ENCODE measurements at regions not wholly inside any gene's neighbourhood (a gene's known extent, or its start where the extent isn't known, plus 50 kb on each side); places are given as distances from the start of the nearest gene placed in this dataset.

DNA sequence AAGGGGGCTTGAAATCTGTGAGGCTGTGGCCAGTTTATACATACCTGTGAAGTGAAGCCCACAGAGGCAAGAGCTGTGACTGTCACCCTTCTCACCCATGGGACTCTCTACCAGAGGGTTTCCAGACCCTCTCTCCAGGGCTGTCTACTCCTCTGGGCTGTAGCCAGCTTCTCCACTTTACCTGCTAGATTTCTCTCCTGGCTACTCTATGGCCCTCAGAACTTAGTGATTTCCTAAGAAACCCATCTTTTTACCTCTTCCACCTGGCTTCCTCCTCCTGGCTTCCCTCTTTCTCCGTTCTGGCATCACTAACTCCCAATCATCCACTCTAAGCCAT lies 78.0 kb downstream of the SEC61B start:
- TF ChIP-seq, protein P1, sequence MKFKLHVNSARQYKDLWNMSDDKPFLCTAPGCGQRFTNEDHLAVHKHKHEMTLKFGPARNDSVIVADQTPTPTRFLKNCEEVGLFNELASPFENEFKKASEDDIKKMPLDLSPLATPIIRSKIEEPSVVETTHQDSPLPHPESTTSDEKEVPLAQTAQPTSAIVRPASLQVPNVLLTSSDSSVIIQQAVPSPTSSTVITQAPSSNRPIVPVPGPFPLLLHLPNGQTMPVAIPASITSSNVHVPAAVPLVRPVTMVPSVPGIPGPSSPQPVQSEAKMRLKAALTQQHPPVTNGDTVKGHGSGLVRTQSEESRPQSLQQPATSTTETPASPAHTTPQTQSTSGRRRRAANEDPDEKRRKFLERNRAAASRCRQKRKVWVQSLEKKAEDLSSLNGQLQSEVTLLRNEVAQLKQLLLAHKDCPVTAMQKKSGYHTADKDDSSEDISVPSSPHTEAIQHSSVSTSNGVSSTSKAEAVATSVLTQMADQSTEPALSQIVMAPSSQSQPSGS (CRISPR knock-in tag; IDR thresholded peaks at IDR 0.05; ENCODE audit: borderline replicate concordance, low read depth) = no peak
- TF ChIP-seq, protein P2, sequence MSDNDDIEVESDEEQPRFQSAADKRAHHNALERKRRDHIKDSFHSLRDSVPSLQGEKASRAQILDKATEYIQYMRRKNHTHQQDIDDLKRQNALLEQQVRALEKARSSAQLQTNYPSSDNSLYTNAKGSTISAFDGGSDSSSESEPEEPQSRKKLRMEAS (CRISPR knock-in tag; IDR thresholded peaks at IDR 0.05) = no peak
- TF ChIP-seq, protein P3, sequence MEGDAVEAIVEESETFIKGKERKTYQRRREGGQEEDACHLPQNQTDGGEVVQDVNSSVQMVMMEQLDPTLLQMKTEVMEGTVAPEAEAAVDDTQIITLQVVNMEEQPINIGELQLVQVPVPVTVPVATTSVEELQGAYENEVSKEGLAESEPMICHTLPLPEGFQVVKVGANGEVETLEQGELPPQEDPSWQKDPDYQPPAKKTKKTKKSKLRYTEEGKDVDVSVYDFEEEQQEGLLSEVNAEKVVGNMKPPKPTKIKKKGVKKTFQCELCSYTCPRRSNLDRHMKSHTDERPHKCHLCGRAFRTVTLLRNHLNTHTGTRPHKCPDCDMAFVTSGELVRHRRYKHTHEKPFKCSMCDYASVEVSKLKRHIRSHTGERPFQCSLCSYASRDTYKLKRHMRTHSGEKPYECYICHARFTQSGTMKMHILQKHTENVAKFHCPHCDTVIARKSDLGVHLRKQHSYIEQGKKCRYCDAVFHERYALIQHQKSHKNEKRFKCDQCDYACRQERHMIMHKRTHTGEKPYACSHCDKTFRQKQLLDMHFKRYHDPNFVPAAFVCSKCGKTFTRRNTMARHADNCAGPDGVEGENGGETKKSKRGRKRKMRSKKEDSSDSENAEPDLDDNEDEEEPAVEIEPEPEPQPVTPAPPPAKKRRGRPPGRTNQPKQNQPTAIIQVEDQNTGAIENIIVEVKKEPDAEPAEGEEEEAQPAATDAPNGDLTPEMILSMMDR (IDR thresholded peaks at IDR 0.05) = no peak
- no peak for TF ChIP-seq KAT7 (CRISPR knock-in tag; IDR thresholded peaks at IDR 0.05; ENCODE audit: borderline replicate concordance)
- TF ChIP-seq CREB1 (CRISPR knock-in tag; IDR thresholded peaks at IDR 0.05) = no peak
- TF ChIP-seq, protein P4, sequence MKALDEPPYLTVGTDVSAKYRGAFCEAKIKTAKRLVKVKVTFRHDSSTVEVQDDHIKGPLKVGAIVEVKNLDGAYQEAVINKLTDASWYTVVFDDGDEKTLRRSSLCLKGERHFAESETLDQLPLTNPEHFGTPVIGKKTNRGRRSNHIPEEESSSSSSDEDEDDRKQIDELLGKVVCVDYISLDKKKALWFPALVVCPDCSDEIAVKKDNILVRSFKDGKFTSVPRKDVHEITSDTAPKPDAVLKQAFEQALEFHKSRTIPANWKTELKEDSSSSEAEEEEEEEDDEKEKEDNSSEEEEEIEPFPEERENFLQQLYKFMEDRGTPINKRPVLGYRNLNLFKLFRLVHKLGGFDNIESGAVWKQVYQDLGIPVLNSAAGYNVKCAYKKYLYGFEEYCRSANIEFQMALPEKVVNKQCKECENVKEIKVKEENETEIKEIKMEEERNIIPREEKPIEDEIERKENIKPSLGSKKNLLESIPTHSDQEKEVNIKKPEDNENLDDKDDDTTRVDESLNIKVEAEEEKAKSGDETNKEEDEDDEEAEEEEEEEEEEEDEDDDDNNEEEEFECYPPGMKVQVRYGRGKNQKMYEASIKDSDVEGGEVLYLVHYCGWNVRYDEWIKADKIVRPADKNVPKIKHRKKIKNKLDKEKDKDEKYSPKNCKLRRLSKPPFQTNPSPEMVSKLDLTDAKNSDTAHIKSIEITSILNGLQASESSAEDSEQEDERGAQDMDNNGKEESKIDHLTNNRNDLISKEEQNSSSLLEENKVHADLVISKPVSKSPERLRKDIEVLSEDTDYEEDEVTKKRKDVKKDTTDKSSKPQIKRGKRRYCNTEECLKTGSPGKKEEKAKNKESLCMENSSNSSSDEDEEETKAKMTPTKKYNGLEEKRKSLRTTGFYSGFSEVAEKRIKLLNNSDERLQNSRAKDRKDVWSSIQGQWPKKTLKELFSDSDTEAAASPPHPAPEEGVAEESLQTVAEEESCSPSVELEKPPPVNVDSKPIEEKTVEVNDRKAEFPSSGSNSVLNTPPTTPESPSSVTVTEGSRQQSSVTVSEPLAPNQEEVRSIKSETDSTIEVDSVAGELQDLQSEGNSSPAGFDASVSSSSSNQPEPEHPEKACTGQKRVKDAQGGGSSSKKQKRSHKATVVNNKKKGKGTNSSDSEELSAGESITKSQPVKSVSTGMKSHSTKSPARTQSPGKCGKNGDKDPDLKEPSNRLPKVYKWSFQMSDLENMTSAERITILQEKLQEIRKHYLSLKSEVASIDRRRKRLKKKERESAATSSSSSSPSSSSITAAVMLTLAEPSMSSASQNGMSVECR (CRISPR knock-in tag; IDR thresholded peaks at IDR 0.05; ENCODE audit: borderline replicate concordance) = no peak
- TF ChIP-seq, protein P5, sequence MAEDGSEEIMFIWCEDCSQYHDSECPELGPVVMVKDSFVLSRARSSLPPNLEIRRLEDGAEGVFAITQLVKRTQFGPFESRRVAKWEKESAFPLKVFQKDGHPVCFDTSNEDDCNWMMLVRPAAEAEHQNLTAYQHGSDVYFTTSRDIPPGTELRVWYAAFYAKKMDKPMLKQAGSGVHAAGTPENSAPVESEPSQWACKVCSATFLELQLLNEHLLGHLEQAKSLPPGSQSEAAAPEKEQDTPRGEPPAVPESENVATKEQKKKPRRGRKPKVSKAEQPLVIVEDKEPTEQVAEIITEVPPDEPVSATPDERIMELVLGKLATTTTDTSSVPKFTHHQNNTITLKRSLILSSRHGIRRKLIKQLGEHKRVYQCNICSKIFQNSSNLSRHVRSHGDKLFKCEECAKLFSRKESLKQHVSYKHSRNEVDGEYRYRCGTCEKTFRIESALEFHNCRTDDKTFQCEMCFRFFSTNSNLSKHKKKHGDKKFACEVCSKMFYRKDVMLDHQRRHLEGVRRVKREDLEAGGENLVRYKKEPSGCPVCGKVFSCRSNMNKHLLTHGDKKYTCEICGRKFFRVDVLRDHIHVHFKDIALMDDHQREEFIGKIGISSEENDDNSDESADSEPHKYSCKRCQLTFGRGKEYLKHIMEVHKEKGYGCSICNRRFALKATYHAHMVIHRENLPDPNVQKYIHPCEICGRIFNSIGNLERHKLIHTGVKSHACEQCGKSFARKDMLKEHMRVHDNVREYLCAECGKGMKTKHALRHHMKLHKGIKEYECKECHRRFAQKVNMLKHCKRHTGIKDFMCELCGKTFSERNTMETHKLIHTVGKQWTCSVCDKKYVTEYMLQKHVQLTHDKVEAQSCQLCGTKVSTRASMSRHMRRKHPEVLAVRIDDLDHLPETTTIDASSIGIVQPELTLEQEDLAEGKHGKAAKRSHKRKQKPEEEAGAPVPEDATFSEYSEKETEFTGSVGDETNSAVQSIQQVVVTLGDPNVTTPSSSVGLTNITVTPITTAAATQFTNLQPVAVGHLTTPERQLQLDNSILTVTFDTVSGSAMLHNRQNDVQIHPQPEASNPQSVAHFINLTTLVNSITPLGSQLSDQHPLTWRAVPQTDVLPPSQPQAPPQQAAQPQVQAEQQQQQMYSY (CRISPR knock-in tag; IDR thresholded peaks at IDR 0.05) = no peak
- no peak for TF ChIP-seq SP1 (CRISPR knock-in tag; conservative IDR thresholded peaks at IDR 0.05)
- no peak for TF ChIP-seq ATF1 (CRISPR knock-in tag; IDR thresholded peaks at IDR 0.05)
- TF ChIP-seq, protein P6, sequence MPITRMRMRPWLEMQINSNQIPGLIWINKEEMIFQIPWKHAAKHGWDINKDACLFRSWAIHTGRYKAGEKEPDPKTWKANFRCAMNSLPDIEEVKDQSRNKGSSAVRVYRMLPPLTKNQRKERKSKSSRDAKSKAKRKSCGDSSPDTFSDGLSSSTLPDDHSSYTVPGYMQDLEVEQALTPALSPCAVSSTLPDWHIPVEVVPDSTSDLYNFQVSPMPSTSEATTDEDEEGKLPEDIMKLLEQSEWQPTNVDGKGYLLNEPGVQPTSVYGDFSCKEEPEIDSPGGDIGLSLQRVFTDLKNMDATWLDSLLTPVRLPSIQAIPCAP (CRISPR knock-in tag; IDR thresholded peaks at IDR 0.05) = no peak
- TF ChIP-seq ETV6 (CRISPR knock-in tag; IDR thresholded peaks at IDR 0.05) = no peak

Data from WTC11 (cell line).